ENCODE measurements at regions not wholly inside any gene's neighbourhood (a gene's known extent, or its start where the extent isn't known, plus 50 kb on each side); places are given as distances from the start of the nearest gene placed in this dataset.

DNA sequence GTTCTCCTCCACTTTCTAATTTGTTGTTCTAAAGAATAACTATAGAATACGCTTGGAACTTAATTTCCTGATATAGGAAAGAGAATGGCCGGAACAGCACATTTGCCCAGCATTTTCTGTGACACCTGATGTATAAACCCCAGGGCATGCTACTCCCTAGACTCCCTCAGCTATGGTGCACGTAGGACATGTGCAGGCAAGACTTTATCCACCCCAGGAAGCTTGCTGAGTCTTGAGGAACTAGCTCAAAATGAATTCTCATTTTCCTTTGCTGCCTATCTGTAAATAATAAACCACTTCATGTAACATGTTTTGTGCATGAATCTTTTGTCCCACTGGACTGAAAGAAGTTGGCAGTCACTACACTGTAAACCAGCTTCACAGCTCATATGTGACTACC, 535.8 kb upstream of the SLITRK1 start:
- H3K4me3 ChIP-seq (ENCODE audit: extremely low read depth, insufficient read depth, low read length, poor library complexity, severe bottlenecking): no peak overlapping the region
- 70 to 78% methylated on average over 1 to 2 of the region's 3 CpGs for WGBS, 2 experiments (ENCODE audit: insufficient coverage in 2 of 2)
- H3K4me1 ChIP-seq (ENCODE audit: control insufficient read depth, insufficient read depth, low read length, poor library complexity, severe bottlenecking): no peaks in the 10 kb centered on the region
- H3K9me3 ChIP-seq (ENCODE audit: control insufficient read depth, low read length): no peaks in the 10 kb centered on the region
- no peaks in the 10 kb centered on the region for H3K36me3 ChIP-seq (ENCODE audit: control insufficient read depth, insufficient read depth, low read length)
- no peak overlapping the region for H3K27ac ChIP-seq (ENCODE audit: low read depth, low read length, severe bottlenecking)

DNA sequence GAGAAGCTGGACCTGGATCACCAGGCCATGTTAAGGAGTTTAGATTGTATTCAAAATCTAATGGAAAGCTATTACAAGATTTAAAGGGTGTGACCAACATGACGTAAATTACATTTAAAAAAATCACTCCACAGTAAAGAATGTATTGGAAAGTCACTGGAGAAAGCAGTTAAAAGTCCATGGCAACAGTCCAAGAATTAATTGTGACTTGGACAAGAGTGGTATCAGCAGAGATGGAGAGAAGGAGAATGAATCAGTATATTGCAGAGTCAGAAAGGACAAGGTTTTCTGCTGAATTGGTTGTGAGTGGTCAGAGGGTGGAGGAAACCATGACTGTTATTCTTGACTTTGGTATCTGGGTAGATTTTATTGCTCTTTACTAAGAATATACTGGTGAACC, 535.1 kb upstream of the SLITRK1 start:
- Histone ChIP-seq H3K9me3 (ENCODE audit: control insufficient read depth, low read length) (no peaks in the 10 kb centered on the region), H3K27ac (ENCODE audit: low read depth, low read length, severe bottlenecking) (no peak overlapping the region), H3K4me1 (ENCODE audit: control insufficient read depth, insufficient read depth, low read length, poor library complexity, severe bottlenecking) (no peaks in the 10 kb centered on the region), H3K4me3 (ENCODE audit: extremely low read depth, insufficient read depth, low read length, poor library complexity, severe bottlenecking) (no peak overlapping the region), H3K36me3 (ENCODE audit: control insufficient read depth, insufficient read depth, low read length) (no peaks in the 10 kb centered on the region)
- WGBS, 2 experiments (ENCODE audit: insufficient coverage in 2 of 2): no CpG with 5 or more reads among the region's 1 CpG

DNA sequence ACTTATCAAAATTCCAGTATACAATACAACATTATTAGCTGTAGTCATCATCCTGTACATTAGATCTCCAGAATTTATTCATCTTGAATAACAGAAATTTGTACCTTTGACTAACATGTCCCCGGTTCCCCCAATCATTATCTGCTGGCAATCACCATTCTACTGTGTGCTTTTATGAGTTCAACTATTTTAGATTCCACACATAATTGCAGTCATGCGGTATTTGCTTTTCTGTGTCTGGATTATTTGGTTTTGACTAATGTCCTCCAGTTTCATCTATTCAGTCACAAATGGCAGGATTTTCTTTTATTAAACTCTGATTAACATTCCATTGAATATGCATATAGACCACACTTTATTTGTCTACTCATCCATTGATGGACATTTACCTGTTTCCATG, 530.7 kb upstream of the SLITRK1 start:
- Histone ChIP-seq H3K36me3 (ENCODE audit: control insufficient read depth, insufficient read depth, low read length) (no peaks in the 10 kb centered on the region), H3K9me3 (ENCODE audit: control insufficient read depth, low read length) (no peaks in the 10 kb centered on the region), H3K4me1 (ENCODE audit: control insufficient read depth, insufficient read depth, low read length, poor library complexity, severe bottlenecking) (no peaks in the 10 kb centered on the region), H3K4me3 (ENCODE audit: extremely low read depth, insufficient read depth, low read length, poor library complexity, severe bottlenecking) (no peak overlapping the region), H3K27ac (ENCODE audit: low read depth, low read length, severe bottlenecking) (no peak overlapping the region)
- WGBS, 2 experiments (ENCODE audit: insufficient coverage in 2 of 2): 75 to 100% methylated on average over 1 of the region's 2 CpGs

DNA sequence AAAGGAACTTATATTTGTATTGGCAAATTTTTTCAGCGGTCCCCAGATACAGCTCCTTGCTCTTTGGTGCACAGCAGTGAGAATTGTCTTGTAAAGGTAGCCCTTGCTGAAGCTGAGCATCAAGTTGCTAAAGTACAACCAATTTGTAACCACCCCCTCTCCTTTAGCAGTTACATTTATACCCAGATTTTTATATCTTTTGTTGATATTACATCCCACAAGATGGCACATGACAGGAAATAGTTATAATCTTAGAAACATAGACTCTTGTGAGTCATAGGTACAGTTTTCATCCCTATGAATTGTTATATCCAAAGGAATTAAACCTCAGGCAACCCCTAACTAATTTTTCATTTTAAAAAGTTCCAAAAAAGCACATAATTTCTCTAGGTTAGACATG, 523.0 kb upstream of the SLITRK1 start:
- H3K4me1 ChIP-seq (ENCODE audit: control insufficient read depth, insufficient read depth, low read length, poor library complexity, severe bottlenecking): no peaks in the 10 kb centered on the region
- WGBS, 2 experiments (ENCODE audit: insufficient coverage in 2 of 2): no CpG with 5 or more reads among the region's 1 CpG
- no peak overlapping the region for H3K27ac ChIP-seq (ENCODE audit: low read depth, low read length, severe bottlenecking)
- H3K9me3 ChIP-seq (ENCODE audit: control insufficient read depth, low read length): no peaks in the 10 kb centered on the region
- no peak overlapping the region for H3K4me3 ChIP-seq (ENCODE audit: extremely low read depth, insufficient read depth, low read length, poor library complexity, severe bottlenecking)
- H3K36me3 ChIP-seq (ENCODE audit: control insufficient read depth, insufficient read depth, low read length): no peaks in the 10 kb centered on the region

DNA sequence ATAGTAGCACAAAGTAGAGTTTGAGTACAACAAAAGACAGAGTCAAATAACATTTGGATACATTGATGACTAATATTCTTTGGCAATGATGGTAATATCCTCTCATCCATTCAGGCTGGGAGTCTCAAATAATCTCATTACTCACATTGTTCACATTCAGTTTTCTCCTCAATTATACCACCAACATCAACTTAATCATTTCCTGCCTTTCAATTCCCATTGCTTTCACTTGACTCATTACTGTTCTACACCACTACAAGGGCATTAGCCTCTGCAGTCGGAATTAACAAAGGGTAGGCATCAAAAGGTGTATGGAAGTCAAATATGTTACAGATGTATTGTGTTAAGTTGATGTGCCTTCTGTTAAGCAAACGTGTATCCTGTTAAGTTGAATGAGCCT, 518.4 kb upstream of the SLITRK1 start:
- Histone ChIP-seq H3K4me1 (ENCODE audit: control insufficient read depth, insufficient read depth, low read length, poor library complexity, severe bottlenecking) (no peaks in the 10 kb centered on the region), H3K36me3 (ENCODE audit: control insufficient read depth, insufficient read depth, low read length) (no peaks in the 10 kb centered on the region), H3K9me3 (ENCODE audit: control insufficient read depth, low read length) (peaks cover 8% of the 10 kb centered on the region), H3K27ac (ENCODE audit: low read depth, low read length, severe bottlenecking) (no peak overlapping the region), H3K4me3 (ENCODE audit: extremely low read depth, insufficient read depth, low read length, poor library complexity, severe bottlenecking) (no peak overlapping the region)
- 80 to 89% methylated on average over 1 of the region's 2 CpGs for WGBS, 2 experiments (ENCODE audit: insufficient coverage in 2 of 2)

DNA sequence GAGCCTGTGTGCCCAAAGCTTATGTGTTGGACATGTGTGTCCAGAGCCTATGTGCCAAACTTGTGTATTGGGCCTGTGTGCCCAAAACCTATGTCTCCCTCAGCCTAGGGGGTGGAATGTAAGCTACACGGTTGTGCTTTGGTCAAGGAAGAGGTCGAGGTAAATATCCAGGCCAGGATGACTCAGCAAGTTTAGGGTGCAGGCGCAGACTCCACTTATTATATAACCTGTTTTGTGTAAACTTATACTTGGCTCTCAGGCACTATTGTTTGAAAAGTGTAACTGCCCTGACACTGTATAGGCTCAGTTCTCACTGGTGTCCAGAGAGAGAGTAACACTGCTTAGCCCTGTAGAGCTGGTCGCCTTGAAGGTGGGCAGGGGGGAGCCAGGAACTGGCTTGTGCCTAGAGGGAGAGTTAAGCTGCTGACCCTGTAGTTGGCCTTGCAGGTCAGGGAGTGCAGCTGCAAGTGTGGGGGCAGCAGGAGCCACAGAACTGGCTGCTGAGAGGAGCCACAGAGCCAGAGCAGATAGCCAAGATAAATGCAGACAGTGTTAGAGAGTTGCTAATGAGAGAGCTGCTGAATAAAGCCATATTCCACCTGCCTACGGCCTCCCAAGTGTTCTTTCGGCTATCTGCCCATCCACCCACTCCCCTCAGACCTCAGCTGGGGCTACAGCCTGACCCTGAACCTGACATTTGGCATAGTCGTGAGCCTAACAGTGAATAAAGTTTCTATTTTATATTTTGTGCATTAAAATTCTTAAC, 517.2 kb upstream of the SLITRK1 start:
- H3K9me3 ChIP-seq (ENCODE audit: control insufficient read depth, low read length): peaks cover 8% of the 10 kb centered on the region
- WGBS, 2 experiments (ENCODE audit: insufficient coverage in 2 of 2): 94 to 100% methylated on average over 1 to 2 of the region's 7 CpGs
- H3K4me1 ChIP-seq (ENCODE audit: control insufficient read depth, insufficient read depth, low read length, poor library complexity, severe bottlenecking): no peaks in the 10 kb centered on the region
- H3K4me3 ChIP-seq (ENCODE audit: extremely low read depth, insufficient read depth, low read length, poor library complexity, severe bottlenecking): no peak overlapping the region
- no peak overlapping the region for H3K27ac ChIP-seq (ENCODE audit: low read depth, low read length, severe bottlenecking)
- no peaks in the 10 kb centered on the region for H3K36me3 ChIP-seq (ENCODE audit: control insufficient read depth, insufficient read depth, low read length)

DNA sequence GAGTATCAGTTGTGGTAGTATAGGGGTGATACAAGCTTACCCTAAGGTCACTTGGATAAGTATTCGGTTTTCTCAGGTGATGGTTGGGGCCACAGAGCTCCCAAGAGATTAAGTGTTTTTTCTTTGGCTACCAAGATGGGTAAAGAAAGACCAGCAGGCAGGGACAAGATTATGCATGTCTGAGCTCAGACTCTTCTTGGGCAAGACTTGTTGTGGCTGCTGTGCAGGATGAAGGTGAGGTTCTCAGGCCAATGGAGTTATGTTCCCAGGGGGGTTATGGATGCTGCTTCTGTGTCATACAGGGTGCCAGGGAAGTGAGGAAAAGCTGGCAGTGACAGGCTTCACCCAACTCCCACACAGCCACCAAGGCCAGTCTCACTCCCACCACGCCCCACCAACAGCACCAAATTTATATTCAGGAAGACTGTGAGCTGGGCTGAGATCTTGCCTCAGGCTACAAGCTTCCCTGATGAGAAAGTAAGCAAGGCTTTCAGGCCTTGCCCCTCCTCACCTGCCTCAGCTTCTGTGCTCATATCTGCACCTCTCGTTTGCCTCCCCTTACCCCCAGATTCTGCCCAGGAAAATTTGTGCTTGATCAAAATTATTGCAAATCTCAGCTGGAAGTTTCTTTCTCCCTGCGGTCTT, 511.8 kb upstream of the SLITRK1 start:
- H3K4me3 ChIP-seq (ENCODE audit: extremely low read depth, insufficient read depth, low read length, poor library complexity, severe bottlenecking): no peak overlapping the region
- WGBS, 2 experiments (ENCODE audit: insufficient coverage in 2 of 2): 74 to 97% methylated on average over 2 to 3 of the region's 4 CpGs

DNA sequence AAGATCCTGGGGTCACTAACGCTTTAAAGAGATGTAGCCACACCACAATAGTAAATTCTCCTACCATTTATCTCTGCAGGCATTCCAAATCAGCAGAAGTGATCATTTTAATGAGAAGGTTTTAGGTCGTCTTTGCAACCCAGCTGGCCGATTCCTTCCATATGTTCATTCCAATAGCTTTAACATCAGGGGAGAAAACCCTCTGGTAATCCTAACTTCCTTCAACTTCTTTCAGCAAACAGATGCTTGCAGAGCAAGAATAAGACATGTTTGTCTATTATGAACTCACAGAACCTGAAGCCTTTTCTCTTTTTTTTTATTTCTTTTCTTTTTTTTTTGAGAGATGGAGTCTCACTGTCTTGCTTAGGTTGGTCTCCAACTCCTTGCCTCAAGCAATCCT, 498.6 kb upstream of the SLITRK1 start:
- WGBS, 2 experiments (ENCODE audit: insufficient coverage in 2 of 2): 66 to 68% methylated on average over 2 of the region's 3 CpGs
- no peaks in the 10 kb centered on the region for H3K9me3 ChIP-seq (ENCODE audit: control insufficient read depth, low read length)
- H3K36me3 ChIP-seq (ENCODE audit: control insufficient read depth, insufficient read depth, low read length): no peaks in the 10 kb centered on the region
- no peak overlapping the region for H3K4me3 ChIP-seq (ENCODE audit: extremely low read depth, insufficient read depth, low read length, poor library complexity, severe bottlenecking)
- no peaks in the 10 kb centered on the region for H3K4me1 ChIP-seq (ENCODE audit: control insufficient read depth, insufficient read depth, low read length, poor library complexity, severe bottlenecking)
- no peak overlapping the region for H3K27ac ChIP-seq (ENCODE audit: low read depth, low read length, severe bottlenecking)

More for the DNA sequence above, 511.8 kb upstream of the SLITRK1 start:
- H3K27ac ChIP-seq (ENCODE audit: low read depth, low read length, severe bottlenecking): no peak overlapping the region
- no peaks in the 10 kb centered on the region for H3K36me3 ChIP-seq (ENCODE audit: control insufficient read depth, insufficient read depth, low read length)
- no peaks in the 10 kb centered on the region for H3K4me1 ChIP-seq (ENCODE audit: control insufficient read depth, insufficient read depth, low read length, poor library complexity, severe bottlenecking)
- H3K9me3 ChIP-seq (ENCODE audit: control insufficient read depth, low read length): peaks cover 8% of the 10 kb centered on the region

DNA sequence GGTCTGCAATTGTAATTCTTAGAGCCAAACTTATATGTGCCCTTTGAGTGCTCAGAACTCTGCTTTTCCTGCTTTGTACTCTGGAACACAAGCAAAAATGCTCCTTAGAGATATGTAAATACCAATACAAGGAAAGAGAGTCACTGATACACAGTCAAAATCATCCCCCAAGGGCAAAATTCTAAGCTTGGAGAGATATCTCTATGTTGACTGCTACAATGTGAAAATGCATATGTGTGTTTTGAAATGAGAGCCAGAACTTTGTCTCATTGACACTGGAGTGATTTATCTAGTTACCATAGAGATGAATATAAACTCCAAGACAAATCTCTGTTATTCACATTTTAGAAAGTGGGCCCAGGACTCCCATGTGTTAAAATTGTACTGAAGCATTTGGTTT, 494.8 kb upstream of the SLITRK1 start:
- H3K4me1 ChIP-seq (ENCODE audit: control insufficient read depth, insufficient read depth, low read length, poor library complexity, severe bottlenecking): no peaks in the 10 kb centered on the region
- H3K9me3 ChIP-seq (ENCODE audit: control insufficient read depth, low read length): no peaks in the 10 kb centered on the region
- no peak overlapping the region for H3K4me3 ChIP-seq (ENCODE audit: extremely low read depth, insufficient read depth, low read length, poor library complexity, severe bottlenecking)
- no peak overlapping the region for H3K27ac ChIP-seq (ENCODE audit: low read depth, low read length, severe bottlenecking)
- no peaks in the 10 kb centered on the region for H3K36me3 ChIP-seq (ENCODE audit: control insufficient read depth, insufficient read depth, low read length)

DNA sequence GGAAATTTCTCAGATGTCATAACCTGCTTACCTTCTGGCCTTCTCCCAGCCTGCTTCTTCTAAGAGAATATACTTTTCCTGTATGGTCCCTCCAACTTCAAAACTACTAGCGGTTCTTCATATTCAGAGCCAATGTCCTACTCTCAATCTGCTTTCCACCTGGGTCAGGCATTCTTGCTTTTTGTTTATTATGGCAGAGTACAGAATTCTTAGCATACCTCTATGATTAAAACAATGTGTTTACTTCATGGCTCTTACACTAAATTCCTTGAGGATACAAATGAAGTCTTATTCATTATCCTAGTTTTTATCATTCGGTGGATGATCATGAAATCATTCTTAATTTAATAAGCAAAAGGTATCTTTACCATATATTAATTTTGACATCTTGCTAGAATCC, 484.2 kb upstream of the SLITRK1 start:
- H3K4me1 ChIP-seq (ENCODE audit: control insufficient read depth, insufficient read depth, low read length, poor library complexity, severe bottlenecking): peaks cover 3% of the 10 kb centered on the region
- no peaks in the 10 kb centered on the region for H3K36me3 ChIP-seq (ENCODE audit: control insufficient read depth, insufficient read depth, low read length)
- no peaks in the 10 kb centered on the region for H3K9me3 ChIP-seq (ENCODE audit: control insufficient read depth, low read length)
- no peak overlapping the region for H3K27ac ChIP-seq (ENCODE audit: low read depth, low read length, severe bottlenecking)
- WGBS, 2 experiments (ENCODE audit: insufficient coverage in 2 of 2): 100% methylated on average over 1 of the region's 2 CpGs; no CpG with 5 or more reads in 1 of the 2 experiments
- no peak overlapping the region for H3K4me3 ChIP-seq (ENCODE audit: extremely low read depth, insufficient read depth, low read length, poor library complexity, severe bottlenecking)

DNA sequence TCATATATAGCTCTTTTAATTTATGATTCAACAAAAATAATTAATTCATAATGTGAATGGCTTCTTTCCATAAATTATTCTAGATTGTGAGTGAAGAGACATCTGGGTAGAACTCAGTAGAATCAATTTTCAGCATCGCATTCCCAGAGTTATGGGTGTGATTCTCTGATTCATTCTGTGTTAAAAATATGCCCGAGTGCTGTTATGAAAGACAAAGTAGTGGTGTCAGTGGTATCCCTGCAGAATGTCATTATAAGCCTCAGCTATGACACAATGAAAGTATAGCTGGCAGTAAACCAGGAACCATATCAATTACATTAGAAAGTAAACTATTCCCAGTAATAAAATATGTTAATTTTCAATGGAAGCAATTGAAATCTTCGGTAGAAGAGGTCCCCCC, 480.5 kb upstream of the SLITRK1 start:
- H3K36me3 ChIP-seq (ENCODE audit: control insufficient read depth, insufficient read depth, low read length): no peaks in the 10 kb centered on the region
- WGBS, 2 experiments (ENCODE audit: insufficient coverage in 2 of 2): 83 to 86% methylated on average over 2 of the region's 3 CpGs
- H3K9me3 ChIP-seq (ENCODE audit: control insufficient read depth, low read length): no peaks in the 10 kb centered on the region
- H3K4me1 ChIP-seq (ENCODE audit: control insufficient read depth, insufficient read depth, low read length, poor library complexity, severe bottlenecking): peaks cover 3% of the 10 kb centered on the region
- no peak overlapping the region for H3K4me3 ChIP-seq (ENCODE audit: extremely low read depth, insufficient read depth, low read length, poor library complexity, severe bottlenecking)
- H3K27ac ChIP-seq (ENCODE audit: low read depth, low read length, severe bottlenecking): no peak overlapping the region

All from mesodermal cell (in vitro differentiated cells).